ENCODE measurements at regions not wholly inside any gene's neighbourhood (a gene's known extent, or its start where the extent isn't known, plus 50 kb on each side); places are given as distances from the start of the nearest gene placed in this dataset.

GRCh38 chr6:82740072-82740471 is 325.6 kb downstream of the UBE3D start:
- DNase-seq (ENCODE audit: low spot score): no peak

GRCh38 chr6:82741325-82741995 is 324.2 kb downstream of the UBE3D start:
- DNase-seq (ENCODE audit: low spot score): no peak

- DNase-seq (ENCODE audit: low spot score): no peak
These were observed 323.6 kb downstream of the UBE3D start for GRCh38 chr6:82741996-82742385.

- DNase-seq (ENCODE audit: low spot score): no peak
These were observed 321.2 kb downstream of the UBE3D start for GRCh38 chr6:82744286-82745015.

- DNase-seq (ENCODE audit: low spot score): no peak
These were observed 315.1 kb downstream of the UBE3D start for GRCh38 chr6:82750556-82750955.

GRCh38 chr6:82751718-82752117 is 313.9 kb downstream of the UBE3D start:
- DNase-seq (ENCODE audit: low spot score): no peak

- DNase-seq (ENCODE audit: low spot score): no peak
These were observed 303.8 kb downstream of the UBE3D start for GRCh38 chr6:82761674-82762345.

GRCh38 chr6:82766476-82766875 is 299.2 kb downstream of the UBE3D start:
- DNase-seq (ENCODE audit: low spot score): no peak

GRCh38 chr6:82767037-82767436 is 298.6 kb downstream of the UBE3D start:
- no peak for DNase-seq (ENCODE audit: low spot score)

GRCh38 chr6:82767447-82767846 is 298.2 kb downstream of the UBE3D start:
- no peak for DNase-seq (ENCODE audit: low spot score)

- no peak for DNase-seq (ENCODE audit: low spot score)
These were observed 292.6 kb downstream of the UBE3D start for GRCh38 chr6:82772851-82773717.

- no peak for DNase-seq (ENCODE audit: low spot score)
These were observed 290.3 kb downstream of the UBE3D start for GRCh38 chr6:82775361-82775760.

GRCh38 chr6:82775981-82776380 is 289.7 kb downstream of the UBE3D start:
- DNase-seq (ENCODE audit: low spot score): no peak

- DNase-seq (ENCODE audit: low spot score): no peak
These were observed 286.6 kb downstream of the UBE3D start for GRCh38 chr6:82779041-82779440.

GRCh38 chr6:82780334-82780733 is 285.3 kb downstream of the UBE3D start:
- DNase-seq (ENCODE audit: low spot score): no peak

- DNase-seq (ENCODE audit: low spot score): no peak
These were observed 283.9 kb downstream of the UBE3D start for GRCh38 chr6:82781620-82782204.

- DNase-seq (ENCODE audit: low spot score): no peak
These were observed 281.9 kb downstream of the UBE3D start for GRCh38 chr6:82783587-82784236.

- DNase-seq (ENCODE audit: low spot score): no peak
These were observed 280.4 kb downstream of the UBE3D start for GRCh38 chr6:82785206-82785605.

GRCh38 chr6:82786248-82786647 is 279.4 kb downstream of the UBE3D start:
- DNase-seq (ENCODE audit: low spot score): no peak

- no peak for DNase-seq (ENCODE audit: low spot score)
These were observed 269.7 kb downstream of the UBE3D start for GRCh38 chr6:82795940-82796339.

GRCh38 chr6:82801083-82801482 is 264.6 kb downstream of the UBE3D start:
- DNase-seq (ENCODE audit: low spot score): no peak
